ENCODE measurements at regions not wholly inside any gene's neighbourhood (a gene's known extent, or its start where the extent isn't known, plus 50 kb on each side); places are given as distances from the start of the nearest gene placed in this dataset.

GRCh38 chr6:40778196-40778595, 191.0 kb upstream of the LRFN2 start:
- FAIRE-seq (no peak), ATAC-seq (no peak)

GRCh38 chr6:40774932-40775331, 187.8 kb upstream of the LRFN2 start:
- no peak for TF ChIP-seq CTCF (IDR thresholded peaks at IDR 0.05)
- ATAC-seq: no peak
- Histone ChIP-seq H3K27me3 (no peaks in the 10 kb centered on the region), H3K9me3 (no peaks in the 10 kb centered on the region), H3K4me3 (no peak overlapping the region), H3K27ac (no peak overlapping the region), H3K36me3 (no peaks in the 10 kb centered on the region), H3K4me1 (no peaks in the 10 kb centered on the region)
- intact Hi-C loops (cut with DNase I): no loop called here
- DNase-seq: no peak
- WGBS, 2 donors: 84 to 87% methylated on average over 1 of the region's 1 CpG
- no peak for FAIRE-seq

More at GRCh38 chr6:40778196-40778595, 191.0 kb upstream of the LRFN2 start:
- TF ChIP-seq CTCF (IDR thresholded peaks at IDR 0.05): no peak
- H3K4me1 ChIP-seq: no peaks in the 10 kb centered on the region
- H3K9me3 ChIP-seq: no peaks in the 10 kb centered on the region
- H3K4me3 ChIP-seq: no peak overlapping the region
- no peak overlapping the region for H3K27ac ChIP-seq
- intact Hi-C loops (cut with DNase I): no loop called here
- DNase-seq: no peak
- WGBS, 2 donors: 95% methylated on average over 3 of the region's 3 CpGs
- no peaks in the 10 kb centered on the region for H3K36me3 ChIP-seq
- no peaks in the 10 kb centered on the region for H3K27me3 ChIP-seq

GRCh38 chr6:40770794-40771193, 183.6 kb upstream of the LRFN2 start:
- intact Hi-C loops (cut with DNase I): no loop called here
- no peak for ATAC-seq
- no peaks in the 10 kb centered on the region for H3K4me1 ChIP-seq
- FAIRE-seq: no peak
- no peak for TF ChIP-seq CTCF (IDR thresholded peaks at IDR 0.05)
- H3K9me3 ChIP-seq: no peaks in the 10 kb centered on the region
- H3K36me3 ChIP-seq: no peaks in the 10 kb centered on the region
- H3K27me3 ChIP-seq: no peaks in the 10 kb centered on the region
- no peak overlapping the region for H3K27ac ChIP-seq
- no peak for DNase-seq
- H3K4me3 ChIP-seq: no peak overlapping the region

GRCh38 chr6:40764726-40765125, 177.6 kb upstream of the LRFN2 start:
- TF ChIP-seq CTCF (IDR thresholded peaks at IDR 0.05): no peak
- DNase-seq (no peak), FAIRE-seq (no peak), ATAC-seq (no peak)
- H3K9me3 ChIP-seq: no peaks in the 10 kb centered on the region
- no peaks in the 10 kb centered on the region for H3K4me1 ChIP-seq
- 80 to 86% methylated on average over 1 of the region's 1 CpG for WGBS, 2 donors
- H3K27me3 ChIP-seq: no peaks in the 10 kb centered on the region
- intact Hi-C loops (cut with DNase I): no loop called here
- H3K36me3 ChIP-seq: no peaks in the 10 kb centered on the region
- no peak overlapping the region for H3K27ac ChIP-seq
- no peak overlapping the region for H3K4me3 ChIP-seq

- Histone ChIP-seq H3K4me3 (no peak overlapping the region), H3K9me3 (no peaks in the 10 kb centered on the region), H3K27ac (no peak overlapping the region), H3K27me3 (no peaks in the 10 kb centered on the region), H3K36me3 (no peaks in the 10 kb centered on the region), H3K4me1 (no peaks in the 10 kb centered on the region)
- FAIRE-seq: no peak
- intact Hi-C loops (cut with DNase I): no loop called here
- ATAC-seq: no peak
- DNase-seq: no peak
- TF ChIP-seq CTCF (IDR thresholded peaks at IDR 0.05): no peak
- 61 to 64% methylated on average over 5 of the region's 5 CpGs for WGBS, 2 donors
These were observed 175.8 kb upstream of the LRFN2 start for GRCh38 chr6:40762981-40763380.

Measured in pancreas (tissue), 10 donors.